Trophoblast cell (in vitro differentiated cells and primary cell): ENCODE measurements at regions not wholly inside any gene's neighbourhood (a gene's known extent, or its start where the extent isn't known, plus 50 kb on each side); places are given as distances from the start of the nearest gene placed in this dataset.

Experiments
- DNase-seq, 2 donors: peaks; one replicate each; pipeline ENCODE4 v3.0.0-alpha.2; 2016
- H2AFZ ChIP-seq: 2 replicates; pipeline ENCODE4 v1.6.1; 2013; ENCODE audit warnings: low read length, moderate library complexity, mild to moderate bottlenecking; ENCODE audit not compliant: insufficient read depth, poor library complexity
- H2AK5ac ChIP-seq: 2 replicates; pipeline ENCODE4 v1.6.1; 2013; ENCODE audit warnings: mild to moderate bottlenecking, low read length
- H2BK120ac ChIP-seq: 2 replicates; pipeline ENCODE4 v1.6.1; 2013; ENCODE audit warnings: low read length, mild to moderate bottlenecking, moderate library complexity; ENCODE audit not compliant: insufficient read depth, poor library complexity
- H2BK12ac ChIP-seq: 2 replicates; pipeline ENCODE4 v1.6.1; 2013; ENCODE audit warnings: mild to moderate bottlenecking, low read length, moderate library complexity
- H2BK5ac ChIP-seq: 2 replicates; pipeline ENCODE4 v1.6.1; 2013; ENCODE audit warnings: low read length, low read depth, moderate library complexity, mild to moderate bottlenecking; ENCODE audit not compliant: poor library complexity
- H3K14ac ChIP-seq: 2 replicates; pipeline ENCODE4 v1.6.1; 2013; ENCODE audit warnings: mild to moderate bottlenecking, low read length
- H3K18ac ChIP-seq: 2 replicates; pipeline ENCODE4 v1.6.1; 2013; ENCODE audit warnings: mild to moderate bottlenecking, low read length
- H3K23ac ChIP-seq: 2 replicates; pipeline ENCODE4 v1.6.1; 2013; ENCODE audit warnings: low read length
- H3K27ac ChIP-seq: 2 replicates; pipeline ENCODE4 v1.5.1; 2013; ENCODE audit warnings: low read depth, mild to moderate bottlenecking, inconsistent platforms, low read length, moderate library complexity
- H3K27me3 ChIP-seq: 2 replicates; pipeline ENCODE4 v1.6.1; 2013; ENCODE audit warnings: inconsistent platforms, mild to moderate bottlenecking, low read length, moderate library complexity; ENCODE audit not compliant: insufficient read depth
- H3K36me3 ChIP-seq, 2 experiments: 1 replicate in 1 of 2; 2 replicates in 1 of 2; pipeline ENCODE4 v1.6.1; 2013; ENCODE audit warnings: low read length in 2 of 2, mild to moderate bottlenecking in 2 of 2, moderate library complexity in 1 of 2; ENCODE audit not compliant: insufficient read depth in 2 of 2, control insufficient read depth in 1 of 2
- H3K4ac ChIP-seq: 2 replicates; pipeline ENCODE4 v1.6.1; 2013; ENCODE audit warnings: low read depth, mild to moderate bottlenecking, low read length, moderate library complexity
- H3K4me1 ChIP-seq, 2 experiments: 1 replicate in 1 of 2; 2 replicates in 1 of 2; pipeline ENCODE4 v1.6.1; 2013; ENCODE audit warnings: low read length in 2 of 2, mild to moderate bottlenecking in 2 of 2, moderate library complexity in 1 of 2; ENCODE audit not compliant: insufficient read depth in 2 of 2, control insufficient read depth in 1 of 2
- H3K4me2 ChIP-seq: 2 replicates; pipeline ENCODE4 v1.6.1; 2013; ENCODE audit warnings: inconsistent platforms, mild to moderate bottlenecking, low read length, moderate library complexity
- H3K4me3 ChIP-seq: 2 replicates; pipeline ENCODE4 v1.5.1; 2013; ENCODE audit warnings: mild to moderate bottlenecking, low read depth, low read length, inconsistent platforms
- H3K79me1 ChIP-seq: one replicate; pipeline ENCODE4 v1.6.1; 2013; ENCODE audit warnings: low read length
- H3K79me2 ChIP-seq: 2 replicates; pipeline ENCODE4 v1.6.1; 2013; ENCODE audit warnings: low read length, mild to moderate bottlenecking; ENCODE audit not compliant: control insufficient read depth, insufficient read depth, poor library complexity
- H3K9ac ChIP-seq: 2 replicates; pipeline ENCODE4 v1.6.1; 2013; ENCODE audit warnings: mild to moderate bottlenecking, low read length
- H3K9me3 ChIP-seq: 2 replicates; pipeline ENCODE4 v1.6.1; 2013; ENCODE audit warnings: low read depth, mild to moderate bottlenecking, control low read depth, inconsistent platforms, low read length; ENCODE audit not compliant: insufficient read depth
- H4K12ac ChIP-seq: 2 replicates; pipeline ENCODE4 v1.6.1; 2013; ENCODE audit warnings: low read depth, mild to moderate bottlenecking, low read length, moderate library complexity
- H4K8ac ChIP-seq: 2 replicates; pipeline ENCODE4 v1.6.1; 2013; ENCODE audit warnings: low read depth, mild to moderate bottlenecking, low read length, moderate library complexity
- H4K91ac ChIP-seq: one replicate; pipeline ENCODE4 v1.6.1; 2013; ENCODE audit warnings: low read depth, mild to moderate bottlenecking, low read length, moderate library complexity
- WGBS: extraction: QIAGEN DNeasy Blood & Tissue Kit; methylation state at CpG from one replicate; pipeline ENCODE4 v1.1.7; 2013; ENCODE audit warnings: missing lambda C conversion rate; ENCODE audit not compliant: insufficient read length, insufficient coverage; ENCODE audit errors: extremely low coverage; 5-methylcytosine and 5-hydroxymethylcytosine counted together

DNA sequence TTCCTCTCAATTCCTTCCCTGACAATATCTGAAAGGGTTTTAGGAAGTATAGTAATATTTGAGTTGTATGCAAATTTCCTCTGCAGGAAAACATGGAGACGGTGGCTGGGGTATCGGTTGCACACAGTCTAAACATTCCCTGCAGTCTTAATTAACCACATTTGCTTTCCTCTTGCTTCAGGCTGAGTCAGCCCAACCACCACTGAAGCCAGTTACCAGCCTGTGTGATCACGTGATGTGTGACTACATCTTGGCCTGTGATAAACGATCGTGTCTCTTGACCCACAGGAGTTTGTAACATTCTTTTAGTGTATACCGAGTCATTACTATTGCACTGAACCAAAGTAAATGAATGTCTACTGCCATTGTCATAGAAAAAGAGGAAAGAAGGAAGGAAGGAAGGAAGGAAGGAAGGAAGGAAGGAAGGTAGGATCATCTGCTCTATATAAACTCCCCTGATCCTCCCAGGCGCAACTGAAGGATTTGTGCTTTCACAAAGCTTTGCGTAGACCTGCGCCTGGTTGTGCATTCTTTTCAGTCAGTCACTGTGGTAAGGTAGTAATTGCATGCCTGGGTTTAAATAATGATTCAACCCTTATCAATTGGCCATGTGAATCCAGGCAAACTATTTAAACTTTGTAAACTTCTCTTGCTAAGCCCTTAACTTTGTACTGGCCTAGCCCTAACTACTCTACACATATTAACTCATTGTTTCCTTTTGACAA is 280.6 kb upstream of the SALL1 start:
- H3K23ac ChIP-seq: no peak overlapping the region
- no peak overlapping the region for H3K18ac ChIP-seq
- H2AK5ac ChIP-seq: no peak overlapping the region
- WGBS: no CpG with 5 or more reads among the region's 9 CpGs
- no peaks in the 10 kb centered on the region for H3K79me1 ChIP-seq
- H3K4me2 ChIP-seq: no peak overlapping the region
- H4K8ac ChIP-seq: no peak overlapping the region
- H3K9me3 ChIP-seq: no peaks in the 10 kb centered on the region
- no peak overlapping the region for H3K14ac ChIP-seq
- H3K9ac ChIP-seq: no peak overlapping the region
- no peak overlapping the region for H2BK12ac ChIP-seq
- H3K4me3 ChIP-seq: no peak overlapping the region
- no peaks in the 10 kb centered on the region for H3K79me2 ChIP-seq
- H3K27me3 ChIP-seq: no peaks in the 10 kb centered on the region
- no peak overlapping the region for H4K12ac ChIP-seq
- H3K27ac ChIP-seq: no peak overlapping the region
- H3K4ac ChIP-seq: no peak overlapping the region
- H4K91ac ChIP-seq: no peak overlapping the region
- H2BK5ac ChIP-seq: no peak overlapping the region
- H2BK120ac ChIP-seq: no peak overlapping the region
- no peaks in the 10 kb centered on the region for H3K36me3 ChIP-seq
- peaks cover 0 to 1% of the 10 kb centered on the region in 2 experiments for H3K4me1 ChIP-seq
- H2AFZ ChIP-seq: no peak overlapping the region
- no peak for DNase-seq

DNA sequence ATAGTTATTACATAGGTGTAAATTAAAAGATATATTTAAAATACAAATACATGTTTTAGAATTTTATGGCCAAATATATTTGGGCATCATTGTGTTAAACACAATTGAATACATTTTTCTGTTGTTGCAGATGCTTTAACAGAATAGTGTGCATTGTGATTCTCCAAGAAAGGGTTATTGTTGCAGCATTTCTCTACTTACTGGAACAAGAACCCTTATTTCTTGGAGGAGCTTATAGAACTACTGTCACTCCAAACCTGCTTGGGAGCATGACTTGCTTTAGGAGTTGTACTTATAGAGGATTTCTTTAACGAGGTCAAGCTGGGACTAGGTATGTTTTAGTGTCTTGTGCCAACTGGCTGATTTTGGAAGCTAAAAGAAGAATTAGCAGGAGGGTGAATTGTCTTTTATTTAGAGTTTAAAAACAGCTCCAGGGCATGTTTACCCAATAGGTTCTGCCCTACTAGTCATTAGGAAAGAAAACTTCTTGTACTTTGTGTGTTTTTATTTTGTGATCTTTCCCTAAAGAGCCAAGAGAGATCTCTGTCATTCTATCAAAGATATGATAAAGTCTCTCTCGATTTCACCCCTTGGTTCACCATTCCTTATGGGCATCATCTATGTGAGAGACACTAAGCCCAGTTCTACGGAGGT is 279.8 kb upstream of the SALL1 start:
- no peak overlapping the region for H3K4me3 ChIP-seq
- no peak overlapping the region for H3K14ac ChIP-seq
- H3K79me1 ChIP-seq: no peaks in the 10 kb centered on the region
- no peak overlapping the region for H2AK5ac ChIP-seq
- no peak overlapping the region for H3K4me2 ChIP-seq
- H3K23ac ChIP-seq: no peak overlapping the region
- no peaks in the 10 kb centered on the region for H3K9me3 ChIP-seq
- peaks cover 0 to 1% of the 10 kb centered on the region in 2 experiments for H3K4me1 ChIP-seq
- H2AFZ ChIP-seq: no peak overlapping the region
- no peaks in the 10 kb centered on the region for H3K27me3 ChIP-seq
- no peak overlapping the region for H4K12ac ChIP-seq
- H3K9ac ChIP-seq: no peak overlapping the region
- H3K18ac ChIP-seq: no peak overlapping the region
- no peak overlapping the region for H4K91ac ChIP-seq
- no peak for DNase-seq
- H3K27ac ChIP-seq: no peak overlapping the region
- H3K4ac ChIP-seq: no peak overlapping the region
- no peak overlapping the region for H2BK5ac ChIP-seq
- H2BK120ac ChIP-seq: no peak overlapping the region
- WGBS: no CpG with 5 or more reads among the region's 3 CpGs
- no peaks in the 10 kb centered on the region for H3K79me2 ChIP-seq
- H4K8ac ChIP-seq: no peak overlapping the region
- H3K36me3 ChIP-seq: no peaks in the 10 kb centered on the region
- H2BK12ac ChIP-seq: no peak overlapping the region

DNA sequence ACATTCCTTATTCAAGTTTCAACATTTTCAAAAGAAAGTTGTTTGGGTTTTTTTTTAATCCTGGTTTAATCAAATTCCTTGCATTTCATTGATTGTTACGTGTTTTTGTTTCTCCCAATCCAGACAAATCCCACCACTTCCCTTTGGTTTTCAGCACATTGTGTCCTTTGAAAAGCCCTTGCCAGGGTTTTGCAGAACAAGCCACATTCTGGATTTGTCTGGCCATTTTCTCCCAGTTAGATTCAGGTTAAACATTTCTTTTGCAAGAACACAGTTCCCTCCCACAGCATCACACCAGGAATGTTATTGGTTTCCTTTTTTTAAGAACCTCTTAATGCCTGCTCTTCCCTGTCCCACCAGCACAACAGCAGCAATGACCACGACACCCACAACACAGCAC is 278.0 kb upstream of the SALL1 start:
- no CpG with 5 or more reads among the region's 2 CpGs for WGBS
- no peak overlapping the region for H4K91ac ChIP-seq
- no peak overlapping the region for H2BK5ac ChIP-seq

DNA sequence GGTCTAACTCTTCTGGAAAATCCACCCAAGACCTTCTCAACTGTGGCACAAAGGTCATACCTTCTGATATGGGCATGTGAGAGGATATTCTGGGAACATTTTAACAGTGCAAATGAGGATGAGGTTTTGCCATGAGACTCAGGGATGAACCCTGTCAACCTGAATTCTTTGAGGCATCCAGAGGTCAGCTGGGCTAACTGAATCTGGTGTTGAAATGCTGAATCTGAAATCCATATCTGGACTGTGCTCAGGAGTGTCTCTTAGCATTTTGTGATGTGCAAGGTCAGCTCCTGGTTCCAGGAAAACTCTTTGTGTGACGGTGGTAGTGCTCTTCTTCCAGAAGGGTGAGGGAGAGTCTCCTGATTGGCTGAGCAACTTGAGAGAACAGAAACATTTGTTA is 276.0 kb upstream of the SALL1 start:
- no peak overlapping the region for H2AK5ac ChIP-seq
- H3K4me3 ChIP-seq: no peak overlapping the region
- no peak overlapping the region for H3K23ac ChIP-seq
- no peaks in the 10 kb centered on the region for H3K79me1 ChIP-seq
- H3K4me2 ChIP-seq: no peak overlapping the region
- no peaks in the 10 kb centered on the region for H3K9me3 ChIP-seq
- H3K27me3 ChIP-seq: no peaks in the 10 kb centered on the region
- H4K8ac ChIP-seq: no peak overlapping the region
- H3K79me2 ChIP-seq: no peaks in the 10 kb centered on the region
- H4K91ac ChIP-seq: no peak overlapping the region
- no peak for DNase-seq
- H3K4me1 ChIP-seq: peaks cover 0 to 1% of the 10 kb centered on the region in 2 experiments
- no peak overlapping the region for H4K12ac ChIP-seq
- no peak overlapping the region for H3K14ac ChIP-seq
- H2BK12ac ChIP-seq: no peak overlapping the region
- H3K9ac ChIP-seq: no peak overlapping the region
- H3K4ac ChIP-seq: no peak overlapping the region
- no peak overlapping the region for H3K27ac ChIP-seq
- no peak overlapping the region for H2BK120ac ChIP-seq
- H2BK5ac ChIP-seq: no peak overlapping the region
- no peak overlapping the region for H3K18ac ChIP-seq
- H3K36me3 ChIP-seq: no peaks in the 10 kb centered on the region
- no CpG with 5 or more reads among the region's 1 CpG for WGBS
- no peak overlapping the region for H2AFZ ChIP-seq

More for the DNA sequence above, 278.0 kb upstream of the SALL1 start:
- Histone ChIP-seq H3K9me3 (no peaks in the 10 kb centered on the region), H3K79me1 (no peaks in the 10 kb centered on the region), H3K9ac (no peak overlapping the region), H2AFZ (no peak overlapping the region), H3K79me2 (no peaks in the 10 kb centered on the region), H3K27ac (no peak overlapping the region), H3K36me3 (no peaks in the 10 kb centered on the region), H3K4ac (no peak overlapping the region), H3K14ac (no peak overlapping the region), H3K18ac (no peak overlapping the region), H2BK12ac (no peak overlapping the region), H3K4me2 (no peak overlapping the region), H3K4me3 (no peak overlapping the region), H3K23ac (no peak overlapping the region), H2BK120ac (no peak overlapping the region), H3K4me1 (peaks cover 0 to 1% of the 10 kb centered on the region in 2 experiments), H2AK5ac (no peak overlapping the region), H3K27me3 (no peaks in the 10 kb centered on the region), H4K8ac (no peak overlapping the region), H4K12ac (no peak overlapping the region)
- no peak for DNase-seq
